ENCODE measurements at regions not wholly inside any gene's neighbourhood (a gene's known extent, or its start where the extent isn't known, plus 50 kb on each side); places are given as distances from the start of the nearest gene placed in this dataset.

DNA sequence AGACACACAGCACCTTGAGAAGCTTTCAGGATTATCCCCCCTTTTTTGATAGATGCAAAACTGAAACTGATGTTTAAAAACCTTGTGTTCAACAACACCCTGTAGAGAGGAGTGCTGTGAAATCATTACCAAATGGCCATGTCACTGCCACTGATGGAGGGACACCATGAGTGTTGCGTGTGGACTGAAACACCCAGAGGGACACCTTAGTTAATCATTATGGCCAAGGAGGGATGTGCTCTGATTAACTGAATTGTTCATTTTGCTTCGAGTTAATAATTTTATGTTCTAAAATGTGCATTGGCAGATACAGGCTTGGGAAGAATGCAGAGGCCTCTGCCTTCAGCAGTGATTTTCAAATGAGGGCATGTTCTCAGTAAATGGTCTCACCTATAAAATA is 226.0 kb downstream of the KLF6 start:
- TF ChIP-seq, protein P1, sequence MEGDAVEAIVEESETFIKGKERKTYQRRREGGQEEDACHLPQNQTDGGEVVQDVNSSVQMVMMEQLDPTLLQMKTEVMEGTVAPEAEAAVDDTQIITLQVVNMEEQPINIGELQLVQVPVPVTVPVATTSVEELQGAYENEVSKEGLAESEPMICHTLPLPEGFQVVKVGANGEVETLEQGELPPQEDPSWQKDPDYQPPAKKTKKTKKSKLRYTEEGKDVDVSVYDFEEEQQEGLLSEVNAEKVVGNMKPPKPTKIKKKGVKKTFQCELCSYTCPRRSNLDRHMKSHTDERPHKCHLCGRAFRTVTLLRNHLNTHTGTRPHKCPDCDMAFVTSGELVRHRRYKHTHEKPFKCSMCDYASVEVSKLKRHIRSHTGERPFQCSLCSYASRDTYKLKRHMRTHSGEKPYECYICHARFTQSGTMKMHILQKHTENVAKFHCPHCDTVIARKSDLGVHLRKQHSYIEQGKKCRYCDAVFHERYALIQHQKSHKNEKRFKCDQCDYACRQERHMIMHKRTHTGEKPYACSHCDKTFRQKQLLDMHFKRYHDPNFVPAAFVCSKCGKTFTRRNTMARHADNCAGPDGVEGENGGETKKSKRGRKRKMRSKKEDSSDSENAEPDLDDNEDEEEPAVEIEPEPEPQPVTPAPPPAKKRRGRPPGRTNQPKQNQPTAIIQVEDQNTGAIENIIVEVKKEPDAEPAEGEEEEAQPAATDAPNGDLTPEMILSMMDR (IDR thresholded peaks at IDR 0.05): no peak
- no peak for TF ChIP-seq POLR2A (IDR thresholded peaks at IDR 0.05)
